Lung (tissue), 11 donors: ENCODE measurements at regions not wholly inside any gene's neighbourhood (a gene's known extent, or its start where the extent isn't known, plus 50 kb on each side); places are given as distances from the start of the nearest gene placed in this dataset.
A peak's percentile ranks its signal among the peaks of the same experiment; 100 is the strongest.

ENCODE experiments used
- ATAC-seq: fragments of 200-7000 bp; cut with Tn5 transposase; one replicate; pipeline ENCODE4 v1.9.1; 2020; ENCODE audit warnings: moderate number of reproducible peaks; ENCODE audit not compliant: insufficient read depth, low FRiP score
- DNase-seq, 3 donors: peaks; one replicate each; pipeline ENCODE4 v3.0.0-alpha.2; 2013 to 2017
- H3K27ac ChIP-seq, 2 donors: one replicate each; pipeline ENCODE4 v1.5.1; 2013; ENCODE audit warnings: mild to moderate bottlenecking in 2 of 2, moderate library complexity in 2 of 2, control low read depth in 1 of 2, inconsistent platforms in 1 of 2, low read depth in 1 of 2, low read length in 1 of 2
- H3K27me3 ChIP-seq, 3 donors: one replicate each; pipeline ENCODE4 v1.5.1; 2013; ENCODE audit warnings: low read length in 2 of 3; ENCODE audit not compliant: control insufficient read depth in 3 of 3, insufficient read depth in 3 of 3
- H3K36me3 ChIP-seq, 4 donors: one replicate each; pipeline ENCODE4 v1.5.1; 2013; ENCODE audit warnings: low read length in 4 of 4, mild to moderate bottlenecking in 1 of 4, moderate library complexity in 1 of 4; ENCODE audit not compliant: control insufficient read depth in 4 of 4, insufficient read depth in 4 of 4
- H3K4me1 ChIP-seq, 5 donors: one replicate each; pipeline ENCODE4 v1.5.1; 2013; ENCODE audit warnings: low read length in 5 of 5, mild to moderate bottlenecking in 2 of 5, moderate library complexity in 1 of 5; ENCODE audit not compliant: control insufficient read depth in 5 of 5, insufficient read depth in 5 of 5
- H3K4me3 ChIP-seq: one replicate; pipeline ENCODE4 v1.5.1; 2013; ENCODE audit warnings: mild to moderate bottlenecking, control low read depth, moderate library complexity
- H3K9ac ChIP-seq, 2 donors: one replicate each; pipeline ENCODE4 v1.5.1; 2013; ENCODE audit warnings: low read length in 2 of 2, control low read depth in 1 of 2; ENCODE audit not compliant: insufficient read depth in 1 of 2
- H3K9me3 ChIP-seq, 4 donors: one replicate each; pipeline ENCODE4 v1.5.1; 2013; ENCODE audit warnings: low read length in 3 of 4, mild to moderate bottlenecking in 1 of 4, moderate library complexity in 1 of 4; ENCODE audit not compliant: control insufficient read depth in 4 of 4, insufficient read depth in 3 of 4
- WGBS, 2 donors: extraction: QIAGEN DNeasy Blood & Tissue Kit; methylation state at CpG; one replicate each; pipeline ENCODE4 v1.1.7; 2013; 5-methylcytosine and 5-hydroxymethylcytosine counted together
- TF ChIP-seq, protein P1 (sequence below): IDR thresholded peaks from 2 replicates; pipeline ENCODE4 v1.5.1; 2012; ENCODE audit warnings: mild to moderate bottlenecking; ENCODE audit errors: control extremely low read depth, extremely low read depth
- donor health status: control.
- donor health status: control.
- donor health status: Bipolar disorder and iron deficiency.
- donor health status: healthy.
- donor health status: DM: yes; HTN: yes; CAD: no.

- WGBS, 2 donors, result 93 to 97% methylated on average over 5 of the region's 5 CpGs
- peaks cover 0 to 7% (median 2%) of the 10 kb centered on the region in 4 donors for H3K9me3 ChIP-seq
- no peaks in the 10 kb centered on the region for H3K36me3 ChIP-seq
- ATAC-seq (no peak), DNase-seq (no peak)
- H3K9ac ChIP-seq, result no peak overlapping the region
- no peaks in the 10 kb centered on the region for H3K27me3 ChIP-seq
- H3K4me3 ChIP-seq, result no peak overlapping the region
- TF ChIP-seq, protein P1, sequence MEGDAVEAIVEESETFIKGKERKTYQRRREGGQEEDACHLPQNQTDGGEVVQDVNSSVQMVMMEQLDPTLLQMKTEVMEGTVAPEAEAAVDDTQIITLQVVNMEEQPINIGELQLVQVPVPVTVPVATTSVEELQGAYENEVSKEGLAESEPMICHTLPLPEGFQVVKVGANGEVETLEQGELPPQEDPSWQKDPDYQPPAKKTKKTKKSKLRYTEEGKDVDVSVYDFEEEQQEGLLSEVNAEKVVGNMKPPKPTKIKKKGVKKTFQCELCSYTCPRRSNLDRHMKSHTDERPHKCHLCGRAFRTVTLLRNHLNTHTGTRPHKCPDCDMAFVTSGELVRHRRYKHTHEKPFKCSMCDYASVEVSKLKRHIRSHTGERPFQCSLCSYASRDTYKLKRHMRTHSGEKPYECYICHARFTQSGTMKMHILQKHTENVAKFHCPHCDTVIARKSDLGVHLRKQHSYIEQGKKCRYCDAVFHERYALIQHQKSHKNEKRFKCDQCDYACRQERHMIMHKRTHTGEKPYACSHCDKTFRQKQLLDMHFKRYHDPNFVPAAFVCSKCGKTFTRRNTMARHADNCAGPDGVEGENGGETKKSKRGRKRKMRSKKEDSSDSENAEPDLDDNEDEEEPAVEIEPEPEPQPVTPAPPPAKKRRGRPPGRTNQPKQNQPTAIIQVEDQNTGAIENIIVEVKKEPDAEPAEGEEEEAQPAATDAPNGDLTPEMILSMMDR, result no peak
- H3K27ac ChIP-seq, result no peak overlapping the region
- H3K4me1 ChIP-seq, result peaks cover 0 to 4% (median 0%) of the 10 kb centered on the region in 5 donors
Observed at GRCh38 chr5:172525307-172525995, 71.1 kb upstream of the SH3PXD2B start.

- Histone ChIP-seq H3K4me1 (peaks cover 0 to 2% (median 0%) of the 10 kb centered on the region in 5 donors), H3K9me3 (peaks cover 0 to 6% (median 2%) of the 10 kb centered on the region in 4 donors), H3K4me3 (no peak overlapping the region), H3K9ac (no peak overlapping the region), H3K36me3 (no peaks in the 10 kb centered on the region), H3K27me3 (no peaks in the 10 kb centered on the region), H3K27ac (no peak overlapping the region)
- 86 to 87% methylated on average over 6 of the region's 6 CpGs for WGBS, 2 donors
- TF ChIP-seq, protein P1, result no peak
- ATAC-seq (no peak), DNase-seq (peak in 1 of 3 donors; percentile 45)
Observed at GRCh38 chr5:172524573-172525021, 70.3 kb upstream of the SH3PXD2B start.

DNA sequence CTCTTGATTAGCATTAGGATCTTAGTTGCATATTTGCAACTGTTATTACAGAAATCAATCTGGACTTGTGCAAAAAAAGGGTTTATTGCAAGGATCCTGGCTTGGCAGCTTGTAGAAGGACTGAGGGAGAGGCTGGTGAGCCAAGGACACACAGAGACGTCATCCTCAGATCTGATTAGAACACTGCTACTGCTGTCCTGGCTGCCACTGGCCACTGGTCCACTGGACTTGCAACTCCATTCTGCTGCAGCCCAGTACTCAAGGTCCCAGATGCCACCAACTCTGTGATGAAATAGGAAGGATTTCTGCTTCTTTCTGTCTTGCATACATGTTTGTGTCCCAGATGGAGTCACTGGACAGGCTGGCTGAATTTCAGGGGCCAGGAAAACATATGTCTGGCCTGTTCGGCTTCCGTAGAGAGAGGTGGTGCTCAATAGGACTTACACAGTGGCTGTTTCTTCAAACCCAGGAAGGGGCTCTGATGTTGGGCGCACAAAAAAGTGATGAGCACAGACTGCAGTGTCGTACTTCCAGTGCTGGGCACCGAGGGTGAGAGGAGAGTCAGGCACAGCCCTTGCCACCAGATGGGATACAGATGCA, 68.9 kb upstream of the SH3PXD2B start:
- Histone ChIP-seq H3K4me3 (no peak overlapping the region), H3K27ac (no peak overlapping the region), H3K4me1 (peaks cover 0 to 2% (median 0%) of the 10 kb centered on the region in 5 donors), H3K36me3 (no peaks in the 10 kb centered on the region), H3K9me3 (peaks cover 0 to 4% (median 2%) of the 10 kb centered on the region in 4 donors), H3K9ac (no peak overlapping the region), H3K27me3 (no peaks in the 10 kb centered on the region)
- DNase-seq, result no peak
- TF ChIP-seq, protein P1, result no peak
- 91 to 95% methylated on average over 6 of the region's 6 CpGs for WGBS, 2 donors
- ATAC-seq, result no peak
